Rectal smooth muscle tissue (tissue), 1 donor: ENCODE measurements at regions not wholly inside any gene's neighbourhood (a gene's known extent, or its start where the extent isn't known, plus 50 kb on each side); places are given as distances from the start of the nearest gene placed in this dataset.

Experiments used
- H3K27ac ChIP-seq: one replicate; pipeline ENCODE4 v1.7.0; 2013; ENCODE audit warnings: low read depth, low read length, inconsistent platforms
- H3K27me3 ChIP-seq: one replicate; pipeline ENCODE4 v1.7.0; 2013; ENCODE audit warnings: low read length; ENCODE audit not compliant: control insufficient read depth, insufficient read depth
- H3K36me3 ChIP-seq: one replicate; pipeline ENCODE4 v1.7.0; 2013; ENCODE audit warnings: low read length; ENCODE audit not compliant: control insufficient read depth, insufficient read depth
- H3K4me1 ChIP-seq: one replicate; pipeline ENCODE4 v1.7.0; 2013; ENCODE audit warnings: low read length; ENCODE audit not compliant: control insufficient read depth, insufficient read depth
- H3K4me3 ChIP-seq: one replicate; pipeline ENCODE4 v1.7.0; 2013; ENCODE audit warnings: low read length
- H3K9ac ChIP-seq: one replicate; pipeline ENCODE4 v1.7.0; 2013; ENCODE audit warnings: low read length

GRCh38 chr21:41659791-41660560 lies 106.9 kb downstream of the RIPK4 start:
- Histone ChIP-seq H3K27me3 (no peaks in the 10 kb centered on the region), H3K4me3 (no peak overlapping the region), H3K9ac (no peak overlapping the region), H3K36me3 (no peaks in the 10 kb centered on the region), H3K4me1 (no peaks in the 10 kb centered on the region), H3K27ac (no peak overlapping the region)

- H3K9ac ChIP-seq: no peak overlapping the region
- no peak overlapping the region for H3K27ac ChIP-seq
- no peaks in the 10 kb centered on the region for H3K4me1 ChIP-seq
- H3K36me3 ChIP-seq: no peaks in the 10 kb centered on the region
- no peaks in the 10 kb centered on the region for H3K27me3 ChIP-seq
- no peak overlapping the region for H3K4me3 ChIP-seq
These were observed 109.8 kb downstream of the RIPK4 start for GRCh38 chr21:41656946-41657525.

DNA sequence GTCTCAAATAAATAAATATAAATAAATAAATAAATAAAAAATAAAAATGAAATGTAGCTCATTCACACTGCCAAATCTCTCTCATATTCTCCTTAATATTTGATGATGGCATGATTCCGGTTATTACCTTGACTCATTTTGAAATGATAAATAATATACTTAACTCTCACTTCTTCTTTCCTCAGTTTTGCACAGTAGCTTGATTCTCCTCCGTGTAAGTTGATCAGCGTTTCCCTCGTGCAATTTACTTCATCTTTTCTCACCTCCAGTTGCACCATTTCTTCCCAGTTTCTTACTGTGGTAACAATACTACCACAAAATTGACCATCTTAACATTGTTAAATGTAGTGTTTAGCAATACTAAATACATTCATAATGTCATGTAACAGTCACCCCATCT lies 111.6 kb downstream of the RIPK4 start:
- no peak overlapping the region for H3K27ac ChIP-seq
- H3K9ac ChIP-seq: no peak overlapping the region
- no peaks in the 10 kb centered on the region for H3K4me1 ChIP-seq
- no peaks in the 10 kb centered on the region for H3K36me3 ChIP-seq
- no peak overlapping the region for H3K4me3 ChIP-seq
- H3K27me3 ChIP-seq: no peaks in the 10 kb centered on the region

DNA sequence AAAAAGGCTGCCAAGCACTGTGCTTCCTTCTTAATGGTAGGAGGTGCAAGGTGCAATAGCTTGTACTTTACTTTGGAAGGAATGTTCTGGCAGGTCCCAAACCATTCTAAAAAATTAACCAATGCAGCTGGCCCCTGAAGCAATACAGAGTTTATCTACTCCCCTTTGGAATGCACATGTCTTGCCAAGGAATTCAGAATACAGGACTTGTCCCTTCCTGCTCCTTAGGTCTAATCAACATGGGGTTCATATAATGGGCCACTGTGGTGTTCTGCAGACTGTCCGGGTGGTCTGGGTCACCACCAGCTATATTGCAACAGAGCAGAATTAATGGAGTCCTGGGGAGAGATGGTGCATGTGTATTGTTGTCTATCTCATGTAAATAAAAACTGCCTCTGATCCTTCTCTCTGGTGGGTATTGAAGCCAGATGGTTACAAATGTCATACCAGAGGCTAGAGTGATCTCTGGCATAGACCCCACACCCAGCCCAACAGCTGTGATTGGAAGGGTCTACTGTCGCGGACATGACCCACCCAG lies 112.8 kb downstream of the RIPK4 start:
- no peaks in the 10 kb centered on the region for H3K27me3 ChIP-seq
- no peak overlapping the region for H3K27ac ChIP-seq

GRCh38 chr21:41653243-41653953 lies 113.5 kb downstream of the RIPK4 start:
- Histone ChIP-seq H3K4me3 (no peak overlapping the region), H3K27me3 (no peaks in the 10 kb centered on the region), H3K36me3 (no peaks in the 10 kb centered on the region), H3K4me1 (no peaks in the 10 kb centered on the region), H3K27ac (no peak overlapping the region), H3K9ac (no peak overlapping the region)

More for the DNA sequence above, 112.8 kb downstream of the RIPK4 start:
- Histone ChIP-seq H3K4me3 (no peak overlapping the region), H3K36me3 (no peaks in the 10 kb centered on the region), H3K9ac (no peak overlapping the region), H3K4me1 (no peaks in the 10 kb centered on the region)

DNA sequence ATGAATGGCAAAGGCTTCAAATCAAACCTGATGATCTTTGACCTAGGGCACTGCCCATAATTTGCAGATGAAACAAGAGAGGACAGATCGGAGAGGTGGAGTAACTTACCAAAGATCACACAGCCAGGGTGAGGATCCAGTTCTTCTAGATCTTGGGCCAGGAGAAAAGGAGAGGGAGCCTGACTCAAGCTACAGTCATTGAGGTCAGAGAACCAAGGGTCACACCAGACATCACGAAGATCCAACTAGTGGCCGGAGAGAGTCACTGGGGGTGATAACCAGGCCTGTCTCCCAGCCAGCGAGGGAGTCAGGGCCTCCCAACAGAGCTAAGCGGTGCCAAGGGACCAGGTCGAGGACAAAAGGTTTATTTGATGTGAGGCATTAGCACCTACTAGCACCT lies 115.0 kb downstream of the RIPK4 start:
- H3K27me3 ChIP-seq: no peaks in the 10 kb centered on the region
- H3K27ac ChIP-seq: no peak overlapping the region
- no peak overlapping the region for H3K9ac ChIP-seq
- no peaks in the 10 kb centered on the region for H3K36me3 ChIP-seq
- H3K4me1 ChIP-seq: no peaks in the 10 kb centered on the region
- H3K4me3 ChIP-seq: no peak overlapping the region

GRCh38 chr21:41651406-41651805 lies 115.4 kb downstream of the RIPK4 start:
- Histone ChIP-seq H3K4me1 (no peaks in the 10 kb centered on the region), H3K27ac (no peak overlapping the region), H3K9ac (no peak overlapping the region), H3K4me3 (no peak overlapping the region), H3K27me3 (no peaks in the 10 kb centered on the region), H3K36me3 (no peaks in the 10 kb centered on the region)

GRCh38 chr21:41650526-41651145 lies 116.2 kb downstream of the RIPK4 start:
- Histone ChIP-seq H3K27ac (no peak overlapping the region), H3K4me3 (no peak overlapping the region), H3K36me3 (no peaks in the 10 kb centered on the region), H3K9ac (no peak overlapping the region), H3K4me1 (no peaks in the 10 kb centered on the region), H3K27me3 (no peaks in the 10 kb centered on the region)

DNA sequence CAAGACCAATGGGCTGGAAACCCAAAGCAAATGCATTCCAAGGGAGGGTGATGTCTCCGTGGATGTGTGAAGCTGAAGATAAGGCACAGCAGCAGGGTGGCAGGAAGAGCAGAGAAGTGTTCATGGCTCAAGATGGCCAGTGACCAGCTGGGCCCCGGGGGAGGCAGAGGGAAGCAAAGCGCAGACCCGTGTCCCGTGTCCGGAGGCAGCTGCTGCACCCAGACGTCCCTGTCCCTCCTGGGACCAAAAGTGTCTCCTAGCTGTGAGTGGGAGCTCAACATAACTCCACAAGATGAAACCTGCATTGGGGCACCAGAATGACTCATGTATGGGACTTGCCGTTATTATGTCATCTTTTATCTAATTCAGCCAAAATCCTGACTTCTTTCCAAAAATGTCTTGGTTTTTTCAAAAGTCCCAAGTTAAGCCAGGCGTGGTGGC lies 118.2 kb downstream of the RIPK4 start:
- H3K9ac ChIP-seq: no peak overlapping the region
- no peaks in the 10 kb centered on the region for H3K4me1 ChIP-seq
- no peak overlapping the region for H3K27ac ChIP-seq
- H3K27me3 ChIP-seq: no peaks in the 10 kb centered on the region
- no peak overlapping the region for H3K4me3 ChIP-seq
- no peaks in the 10 kb centered on the region for H3K36me3 ChIP-seq

DNA sequence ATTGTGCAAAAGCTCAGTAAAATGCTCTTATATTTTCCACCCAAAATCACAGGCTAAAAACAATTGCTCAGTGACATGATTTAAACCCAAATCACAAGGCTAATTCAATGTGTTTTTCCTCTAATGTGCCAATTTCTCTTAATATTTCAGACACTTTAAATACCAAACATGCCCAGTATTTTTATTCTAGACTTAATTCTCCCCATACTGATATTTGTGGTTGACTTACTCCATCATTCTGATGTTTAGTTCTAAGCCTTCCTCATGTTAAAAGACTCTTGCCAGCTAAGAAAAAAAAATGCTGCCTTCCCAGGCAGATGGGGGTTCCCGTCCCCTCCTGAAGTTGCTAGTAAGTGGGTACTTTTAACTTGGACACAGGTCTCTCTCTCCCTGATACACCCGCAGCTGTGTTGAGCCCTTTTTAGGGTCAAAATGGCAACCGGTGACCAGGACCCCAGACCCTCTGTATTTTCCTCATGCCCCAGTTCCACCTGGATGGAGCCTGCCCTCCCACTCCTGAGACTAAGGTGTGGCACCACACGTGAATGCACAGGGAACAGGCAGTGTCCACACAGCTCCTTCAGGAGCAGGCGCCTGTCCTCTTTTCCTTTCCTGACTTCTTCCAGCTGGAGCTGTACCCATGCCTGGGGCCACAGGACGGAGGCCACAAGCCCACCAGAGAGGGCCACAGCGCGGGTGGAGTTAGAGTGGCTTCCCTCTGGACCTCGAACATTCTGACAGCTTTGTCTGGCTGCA lies 118.9 kb downstream of the RIPK4 start:
- Histone ChIP-seq H3K4me3 (no peak overlapping the region), H3K36me3 (no peaks in the 10 kb centered on the region), H3K4me1 (no peaks in the 10 kb centered on the region), H3K9ac (no peak overlapping the region), H3K27ac (no peak overlapping the region), H3K27me3 (no peaks in the 10 kb centered on the region)

- no peak overlapping the region for H3K9ac ChIP-seq
- H3K27ac ChIP-seq: no peak overlapping the region
These were observed 123.4 kb downstream of the RIPK4 start for GRCh38 chr21:41643246-41643966.

More at GRCh38 chr21:41643246-41643966, 123.4 kb downstream of the RIPK4 start:
- Histone ChIP-seq H3K4me1 (no peaks in the 10 kb centered on the region), H3K36me3 (no peaks in the 10 kb centered on the region), H3K27me3 (no peaks in the 10 kb centered on the region), H3K4me3 (no peak overlapping the region)
